Activated CD8-positive, alpha-beta T cell treated with anti-CD3 and anti-CD28 coated beads, Interleukin-2, amount 10 ng/mL, durations not matched to agents 7 days and 5 days (primary cell): ENCODE measurements at regions not wholly inside any gene's neighbourhood (a gene's known extent, or its start where the extent isn't known, plus 50 kb on each side); places are given as distances from the start of the nearest gene placed in this dataset.

Source experiments
- ATAC-seq: fragments of 150-1000 bp; cut with Tn5 transposase; one replicate; pipeline ENCODE4 v1.10.0; 2021; ENCODE audit warnings: moderate library complexity
- CTCF ChIA-PET: fragments of 350-600 bp; sonication (Branson Sonifier 250); formaldehyde crosslinking; loops from one replicate; lab custom pipeline; 2021; ENCODE audit warnings: antibody characterized with exemption; lab: Charles Lee
- POLR2A ChIA-PET: fragments of 350-600 bp; sonication (Branson Sonifier 250); formaldehyde crosslinking; loops from one replicate; lab custom pipeline; 2021; ENCODE audit warnings: antibody characterized with exemption; lab: Charles Lee
- DNase-seq: peaks from one replicate; pipeline ENCODE4 v3.0.0-alpha.2; 2020
- H3K27ac Mint-ChIP-seq: one replicate; pipeline ENCODE4 v1.8.0; 2021; ENCODE audit warnings: mild to moderate bottlenecking, mixed read lengths
- H3K27me3 Mint-ChIP-seq: one replicate; pipeline ENCODE4 v1.8.0; 2021; ENCODE audit warnings: low read depth, mixed read lengths
- H3K36me3 Mint-ChIP-seq: one replicate; pipeline ENCODE4 v1.8.0; 2021; ENCODE audit warnings: low read depth, mixed read lengths
- H3K4me1 Mint-ChIP-seq: one replicate; pipeline ENCODE4 v1.8.0; 2021; ENCODE audit warnings: low read depth, mixed read lengths
- H3K4me3 Mint-ChIP-seq: one replicate; pipeline ENCODE4 v1.8.0; 2021; ENCODE audit warnings: mild to moderate bottlenecking, mixed read lengths
- H3K9me3 Mint-ChIP-seq: one replicate; pipeline ENCODE4 v1.8.0; 2022; ENCODE audit warnings: mixed read lengths; ENCODE audit not compliant: insufficient read depth

GRCh38 chr4:180028682-180029081 lies 2214.5 kb upstream of the TENM3 start:
- Mint-ChIP-seq H3K27me3 (no peaks in the 10 kb centered on the region), H3K9me3 (no peaks in the 10 kb centered on the region), H3K4me3 (no peak overlapping the region), H3K27ac (no peak overlapping the region), H3K36me3 (no peaks in the 10 kb centered on the region), H3K4me1 (no peaks in the 10 kb centered on the region)
- peak; percentile 21 for DNase-seq
- CTCF ChIA-PET: no interaction called here
- no peak for ATAC-seq
- POLR2A ChIA-PET: no interaction called here

- no peak for DNase-seq
- H3K27me3 Mint-ChIP-seq: no peaks in the 10 kb centered on the region
- H3K27ac Mint-ChIP-seq: no peak overlapping the region
- ChIA-PET POLR2A (no interaction called here), CTCF (no interaction called here)
- H3K9me3 Mint-ChIP-seq: no peaks in the 10 kb centered on the region
- no peak for ATAC-seq
- H3K36me3 Mint-ChIP-seq: no peaks in the 10 kb centered on the region
- no peaks in the 10 kb centered on the region for H3K4me1 Mint-ChIP-seq
- no peak overlapping the region for H3K4me3 Mint-ChIP-seq
These were observed 2211.9 kb upstream of the TENM3 start for GRCh38 chr4:180031330-180031729.

- ChIA-PET CTCF (no interaction called here), POLR2A (no interaction called here)
- H3K27me3 Mint-ChIP-seq: no peaks in the 10 kb centered on the region
- DNase-seq (no peak), ATAC-seq (no peak)
- no peak overlapping the region for H3K27ac Mint-ChIP-seq
- no peaks in the 10 kb centered on the region for H3K4me1 Mint-ChIP-seq
- H3K36me3 Mint-ChIP-seq: no peaks in the 10 kb centered on the region
- no peaks in the 10 kb centered on the region for H3K9me3 Mint-ChIP-seq
- H3K4me3 Mint-ChIP-seq: no peak overlapping the region
These were observed 2201.6 kb upstream of the TENM3 start for GRCh38 chr4:180041576-180041975.

- H3K9me3 Mint-ChIP-seq: no peaks in the 10 kb centered on the region
- ATAC-seq (no peak), DNase-seq (no peak)
- POLR2A ChIA-PET: no interaction called here
- H3K4me3 Mint-ChIP-seq: no peak overlapping the region
- H3K4me1 Mint-ChIP-seq: peaks cover 4% of the 10 kb centered on the region
- H3K27me3 Mint-ChIP-seq: peaks cover 25% of the 10 kb centered on the region
- H3K36me3 Mint-ChIP-seq: no peaks in the 10 kb centered on the region
- CTCF ChIA-PET: no interaction called here
- no peak overlapping the region for H3K27ac Mint-ChIP-seq
These were observed 2190.6 kb upstream of the TENM3 start for GRCh38 chr4:180052629-180053028.

GRCh38 chr4:180054291-180054690 lies 2188.9 kb upstream of the TENM3 start:
- H3K4me1 Mint-ChIP-seq: peaks cover 5% of the 10 kb centered on the region
- H3K36me3 Mint-ChIP-seq: no peaks in the 10 kb centered on the region
- no peak overlapping the region for H3K4me3 Mint-ChIP-seq
- no peak overlapping the region for H3K27ac Mint-ChIP-seq
- DNase-seq (no peak), ATAC-seq (no peak)
- ChIA-PET POLR2A (no interaction called here), CTCF (no interaction called here)
- H3K9me3 Mint-ChIP-seq: no peaks in the 10 kb centered on the region
- peaks cover 36% of the 10 kb centered on the region for H3K27me3 Mint-ChIP-seq

- POLR2A ChIA-PET: no interaction called here
- peak overlapping the region; percentile 12 for H3K4me3 Mint-ChIP-seq
- H3K27me3 Mint-ChIP-seq: peaks cover 53% of the 10 kb centered on the region
- CTCF ChIA-PET: no interaction called here
- no peak overlapping the region for H3K27ac Mint-ChIP-seq
- H3K36me3 Mint-ChIP-seq: peaks cover 3% of the 10 kb centered on the region
- H3K9me3 Mint-ChIP-seq: no peaks in the 10 kb centered on the region
- DNase-seq (no peak), ATAC-seq (no peak)
- peaks cover 11% of the 10 kb centered on the region for H3K4me1 Mint-ChIP-seq
These were observed 2185.9 kb upstream of the TENM3 start for GRCh38 chr4:180057299-180057721.

GRCh38 chr4:180057891-180058671 lies 2185.1 kb upstream of the TENM3 start:
- peak; percentile 22 for DNase-seq
- peak overlapping the region; percentile 38 for H3K4me3 Mint-ChIP-seq

GRCh38 chr4:180058691-180059215 lies 2184.4 kb upstream of the TENM3 start:
- peaks cover 53% of the 10 kb centered on the region for H3K27me3 Mint-ChIP-seq
- H3K27ac Mint-ChIP-seq: no peak overlapping the region
- ChIA-PET CTCF (no interaction called here), POLR2A (no interaction called here)
- H3K36me3 Mint-ChIP-seq: peaks cover 3% of the 10 kb centered on the region
- peak overlapping the region; percentile 43 for H3K4me3 Mint-ChIP-seq
- no peaks in the 10 kb centered on the region for H3K9me3 Mint-ChIP-seq
- DNase-seq (peak; percentile 23), ATAC-seq (peak; percentile 49)
- peaks cover 11% of the 10 kb centered on the region for H3K4me1 Mint-ChIP-seq

More at GRCh38 chr4:180057891-180058671, 2185.1 kb upstream of the TENM3 start:
- Mint-ChIP-seq H3K27me3 (peaks cover 53% of the 10 kb centered on the region), H3K4me1 (peaks cover 11% of the 10 kb centered on the region), H3K9me3 (no peaks in the 10 kb centered on the region), H3K36me3 (peaks cover 3% of the 10 kb centered on the region), H3K27ac (no peak overlapping the region)
- peak; percentile 50 for ATAC-seq
- CTCF ChIA-PET: no interaction called here
- POLR2A ChIA-PET: no interaction called here

GRCh38 chr4:180059216-180059881 lies 2183.9 kb upstream of the TENM3 start:
- ChIA-PET POLR2A (no interaction called here), CTCF (no interaction called here)
- peaks cover 3% of the 10 kb centered on the region for H3K36me3 Mint-ChIP-seq
- H3K9me3 Mint-ChIP-seq: no peaks in the 10 kb centered on the region
- H3K27ac Mint-ChIP-seq: peak overlapping the region; percentile 57
- H3K4me3 Mint-ChIP-seq: peak overlapping the region; percentile 63
- DNase-seq (no peak), ATAC-seq (peak; percentile 22)
- H3K4me1 Mint-ChIP-seq: peaks cover 11% of the 10 kb centered on the region
- H3K27me3 Mint-ChIP-seq: peaks cover 48% of the 10 kb centered on the region

GRCh38 chr4:180060159-180060889 lies 2182.9 kb upstream of the TENM3 start:
- peaks cover 3% of the 10 kb centered on the region for H3K36me3 Mint-ChIP-seq
- no peak for ATAC-seq
- CTCF ChIA-PET: no interaction called here

GRCh38 chr4:180081072-180081471 lies 2162.1 kb upstream of the TENM3 start:
- Mint-ChIP-seq H3K4me1 (no peaks in the 10 kb centered on the region), H3K9me3 (no peaks in the 10 kb centered on the region), H3K36me3 (no peaks in the 10 kb centered on the region), H3K27me3 (no peaks in the 10 kb centered on the region), H3K4me3 (no peak overlapping the region), H3K27ac (no peak overlapping the region)
- ATAC-seq (no peak), DNase-seq (no peak)
- ChIA-PET POLR2A (no interaction called here), CTCF (no interaction called here)

More at GRCh38 chr4:180060159-180060889, 2182.9 kb upstream of the TENM3 start:
- POLR2A ChIA-PET: no interaction called here
- H3K9me3 Mint-ChIP-seq: no peaks in the 10 kb centered on the region
- H3K27me3 Mint-ChIP-seq: peaks cover 47% of the 10 kb centered on the region
- H3K4me3 Mint-ChIP-seq: no peak overlapping the region
- H3K4me1 Mint-ChIP-seq: peaks cover 11% of the 10 kb centered on the region
- DNase-seq: no peak
- no peak overlapping the region for H3K27ac Mint-ChIP-seq

GRCh38 chr4:180084561-180084960 lies 2158.6 kb upstream of the TENM3 start:
- POLR2A ChIA-PET: no interaction called here
- Mint-ChIP-seq H3K9me3 (no peaks in the 10 kb centered on the region), H3K4me3 (no peak overlapping the region), H3K27ac (no peak overlapping the region), H3K4me1 (no peaks in the 10 kb centered on the region), H3K36me3 (no peaks in the 10 kb centered on the region), H3K27me3 (no peaks in the 10 kb centered on the region)
- DNase-seq (no peak), ATAC-seq (no peak)
- CTCF ChIA-PET: no interaction called here
